ENCODE measurements at regions not wholly inside any gene's neighbourhood (a gene's known extent, or its start where the extent isn't known, plus 50 kb on each side); places are given as distances from the start of the nearest gene placed in this dataset.

- Mint-ChIP-seq H3K27ac (no peak overlapping the region), H3K36me3 (no peaks in the 10 kb centered on the region), H3K4me1 (no peaks in the 10 kb centered on the region), H3K27me3 (ENCODE audit: low read depth in 3 of 3) (peaks cover 2 to 15% (median 8%) of the 10 kb centered on the region in 3 donors), H3K9me3 (peaks cover 0 to 3% (median 2%) of the 10 kb centered on the region in 7 donors), H3K4me3 (no peak overlapping the region)
- no peak for TF ChIP-seq CTCF (IDR thresholded peaks at IDR 0.05)
- Histone ChIP-seq H3K4me3 (replicated peaks in 1 of 3; ENCODE audit: low read depth in 2 of 3, low read length in 3 of 3) (no peak overlapping the region), H3K4me1 (ENCODE audit: control insufficient read depth in 1 of 2, insufficient read depth in 2 of 2, low read length in 2 of 2) (no peaks in the 10 kb centered on the region), H4K20me1 (ENCODE audit: insufficient read depth, low read length) (no peaks in the 10 kb centered on the region), H3K27ac (ENCODE audit: low read depth in 1 of 2, low read length in 2 of 2) (no peak overlapping the region), H3K4me2 (replicated peaks; ENCODE audit: extremely low read depth, low read length, poor library complexity, severe bottlenecking) (no peak overlapping the region), H3K36me3 (replicated peaks in 1 of 2; ENCODE audit: control insufficient read depth in 1 of 2, insufficient read depth in 2 of 2, low read length in 2 of 2) (no peaks in the 10 kb centered on the region), H3K27me3 (ENCODE audit: control insufficient read depth in 2 of 2, insufficient read depth in 2 of 2, low read length in 2 of 2) (no peaks in the 10 kb centered on the region), H2AFZ (ENCODE audit: insufficient read depth, low read depth, low read length, poor library complexity, severe bottlenecking) (no peak overlapping the region), H3K79me2 (ENCODE audit: insufficient read depth, low read length) (no peaks in the 10 kb centered on the region), H3K9ac (ENCODE audit: insufficient read depth, low read length, poor library complexity, severe bottlenecking) (no peak overlapping the region), H3K9me3 (replicated peaks in 1 of 2; ENCODE audit: control insufficient read depth in 1 of 2, insufficient read depth in 1 of 2, low read length in 2 of 2) (no peaks in the 10 kb centered on the region)
- DNase-seq, result no peak
- intact Hi-C loops (cut with micrococcal nuclease), result no loop called here
- 90% methylated on average over 3 of the region's 4 CpGs for WGBS (ENCODE audit: insufficient coverage)
Observed at GRCh38 chr10:117889664-117890063, 157.1 kb downstream of the RAB11FIP2 start.

- Histone ChIP-seq H3K27me3 (ENCODE audit: control insufficient read depth in 2 of 2, insufficient read depth in 2 of 2, low read length in 2 of 2) (no peaks in the 10 kb centered on the region), H2AFZ (ENCODE audit: insufficient read depth, low read depth, low read length, poor library complexity, severe bottlenecking) (no peak overlapping the region)
Observed at GRCh38 chr10:117892681-117893220, 154.0 kb downstream of the RAB11FIP2 start.

More at GRCh38 chr10:117892681-117893220, 154.0 kb downstream of the RAB11FIP2 start:
- Histone ChIP-seq H4K20me1 (ENCODE audit: insufficient read depth, low read length) (no peaks in the 10 kb centered on the region), H3K36me3 (replicated peaks in 1 of 2; ENCODE audit: control insufficient read depth in 1 of 2, insufficient read depth in 2 of 2, low read length in 2 of 2) (no peaks in the 10 kb centered on the region), H3K4me1 (ENCODE audit: control insufficient read depth in 1 of 2, insufficient read depth in 2 of 2, low read length in 2 of 2) (no peaks in the 10 kb centered on the region), H3K9me3 (replicated peaks in 1 of 2; ENCODE audit: control insufficient read depth in 1 of 2, insufficient read depth in 1 of 2, low read length in 2 of 2) (peaks cover 0 to 4% of the 10 kb centered on the region in 2 donors), H3K27ac (ENCODE audit: low read depth in 1 of 2, low read length in 2 of 2) (no peak overlapping the region), H3K9ac (ENCODE audit: insufficient read depth, low read length, poor library complexity, severe bottlenecking) (no peak overlapping the region), H3K4me2 (replicated peaks; ENCODE audit: extremely low read depth, low read length, poor library complexity, severe bottlenecking) (no peak overlapping the region), H3K4me3 (replicated peaks in 1 of 3; ENCODE audit: low read depth in 2 of 3, low read length in 3 of 3) (no peak overlapping the region), H3K79me2 (ENCODE audit: insufficient read depth, low read length) (no peaks in the 10 kb centered on the region)
- TF ChIP-seq CTCF (IDR thresholded peaks at IDR 0.05), result no peak
- H3K4me1 Mint-ChIP-seq, result no peaks in the 10 kb centered on the region
- H3K4me3 Mint-ChIP-seq, result no peak overlapping the region
- DNase-seq, result no peak
- H3K36me3 Mint-ChIP-seq, result no peaks in the 10 kb centered on the region
- intact Hi-C loops (cut with micrococcal nuclease), result no loop called here
- H3K27me3 Mint-ChIP-seq (ENCODE audit: low read depth in 3 of 3), result peaks cover 2 to 6% (median 5%) of the 10 kb centered on the region in 3 donors
- no peak overlapping the region for H3K27ac Mint-ChIP-seq
- peaks cover 0 to 12% (median 5%) of the 10 kb centered on the region in 7 donors for H3K9me3 Mint-ChIP-seq
- WGBS (ENCODE audit: insufficient coverage), result no CpG with 5 or more reads among the region's 2 CpGs

Data from CD14-positive monocyte (primary cell).